GM12891 (cell line): ENCODE measurements at regions not wholly inside any gene's neighbourhood (a gene's known extent, or its start where the extent isn't known, plus 50 kb on each side); places are given as distances from the start of the nearest gene placed in this dataset.

Source experiments
- PAX5 ChIP-seq: IDR thresholded peaks from 2 replicates; pipeline ENCODE4 v1.6.1; 2011; ENCODE audit warnings: low read length, moderate library complexity, mild to moderate bottlenecking; ENCODE audit not compliant: insufficient read depth, severe bottlenecking
- POLR2A ChIP-seq: IDR thresholded peaks from 2 replicates; pipeline ENCODE4 v1.6.1; 2011; ENCODE audit warnings: low read depth, low read length, control low read depth
- POLR2AphosphoS5 ChIP-seq: IDR thresholded peaks from 2 replicates; pipeline ENCODE4 v1.6.1; 2011; ENCODE audit warnings: low read depth, low read length, control low read depth
- POU2F2 ChIP-seq: IDR thresholded peaks from 2 replicates; pipeline ENCODE4 v1.6.1; 2011; ENCODE audit warnings: low read depth, mild to moderate bottlenecking, control low read depth, low read length, moderate library complexity
- SPI1 ChIP-seq: IDR thresholded peaks from 2 replicates; pipeline ENCODE4 v1.6.1; 2011; ENCODE audit warnings: low read depth, low read length, control low read depth
- TAF1 ChIP-seq: IDR thresholded peaks from 2 replicates; pipeline ENCODE4 v1.6.1; 2011; ENCODE audit warnings: low read depth, low read length, control low read depth

GRCh38 chr11:100581318-100581717 lies 105.8 kb upstream of the ARHGAP42 start:
- TF ChIP-seq POLR2A: no peak
- TF ChIP-seq POLR2AphosphoS5: no peak
- no peak for TF ChIP-seq TAF1
- TF ChIP-seq PAX5: no peak
- TF ChIP-seq SPI1: no peak
- no peak for TF ChIP-seq POU2F2
